CD14-positive monocyte (primary cell): ENCODE measurements at regions not wholly inside any gene's neighbourhood (a gene's known extent, or its start where the extent isn't known, plus 50 kb on each side); places are given as distances from the start of the nearest gene placed in this dataset.

Experiments
- DNase-seq, 3 donors: peaks; one replicate each; pipeline ENCODE4 v3.0.0-alpha.2; 2011 to 2022
- H2AFZ ChIP-seq: 2 replicates; pipeline ENCODE4 v1.6.0; 2012; ENCODE audit warnings: mild to moderate bottlenecking, low read depth, low read length, inconsistent platforms; ENCODE audit not compliant: insufficient read depth, poor library complexity, severe bottlenecking
- H3K27ac ChIP-seq, 2 donors: 1 replicate in 1 of 2; 2 replicates in 1 of 2; pipeline ENCODE4 v1.5.1; 2012 to 2013; ENCODE audit warnings: low read length in 2 of 2, control low read depth in 1 of 2, inconsistent platforms in 1 of 2, low read depth in 1 of 2, mild to moderate bottlenecking in 1 of 2
- H3K27me3 ChIP-seq, 2 donors: one replicate each; pipeline versions ENCODE4 v1.6.0 to v1.6.1; 2011 to 2013; ENCODE audit warnings: low read length in 2 of 2; ENCODE audit not compliant: control insufficient read depth in 2 of 2, insufficient read depth in 2 of 2
- H3K36me3 ChIP-seq, 2 donors: replicated peaks in 1 of 2; 1 replicate in 1 of 2; 2 replicates in 1 of 2; pipeline versions ENCODE4 v1.5.1 to v1.6.1; 2012 to 2013; ENCODE audit warnings: low read length in 2 of 2, control low read depth in 1 of 2, inconsistent platforms in 1 of 2, mild to moderate bottlenecking in 1 of 2; ENCODE audit not compliant: insufficient read depth in 2 of 2, control insufficient read depth in 1 of 2
- H3K4me1 ChIP-seq, 2 donors: 1 replicate in 1 of 2; 2 replicates in 1 of 2; pipeline versions ENCODE4 v1.5.1 to v1.6.1; 2012 to 2013; ENCODE audit warnings: low read length in 2 of 2, control low read depth in 1 of 2, inconsistent platforms in 1 of 2, mild to moderate bottlenecking in 1 of 2, moderate library complexity in 1 of 2; ENCODE audit not compliant: insufficient read depth in 2 of 2, control insufficient read depth in 1 of 2
- H3K4me2 ChIP-seq: replicated peaks from 2 replicates; pipeline ENCODE3; 2012; ENCODE audit warnings: low read length, moderate library complexity, mild to moderate bottlenecking; ENCODE audit not compliant: poor library complexity, severe bottlenecking; ENCODE audit errors: extremely low read depth
- H3K4me3 ChIP-seq, 3 experiments: fragments of 200-600 bp in 1 of 3; sonication (generic) in 1 of 3; replicated peaks in 1 of 3; 1 replicate in 2 of 3; 2 replicates in 1 of 3; pipeline ENCODE4 v1.5.1; 2011 to 2013; ENCODE audit warnings: low read length in 3 of 3, mild to moderate bottlenecking in 3 of 3, control low read depth in 2 of 3, low read depth in 2 of 3, inconsistent platforms in 1 of 3, moderate library complexity in 1 of 3
- H3K79me2 ChIP-seq: 2 replicates; pipeline ENCODE4 v1.6.0; 2012; ENCODE audit warnings: mild to moderate bottlenecking, control low read depth, inconsistent platforms, low read length, moderate library complexity; ENCODE audit not compliant: insufficient read depth
- H3K9ac ChIP-seq: 2 replicates; pipeline ENCODE4 v1.6.0; 2017; ENCODE audit warnings: low read length, mild to moderate bottlenecking; ENCODE audit not compliant: insufficient read depth, poor library complexity, severe bottlenecking
- H3K9me3 ChIP-seq, 2 donors: replicated peaks in 1 of 2; 1 replicate in 1 of 2; 2 replicates in 1 of 2; pipeline versions ENCODE4 v1.5.1 to v1.6.1; 2012 to 2013; ENCODE audit warnings: low read length in 2 of 2, control low read depth in 1 of 2; ENCODE audit not compliant: control insufficient read depth in 1 of 2, insufficient read depth in 1 of 2
- H4K20me1 ChIP-seq: 2 replicates; pipeline ENCODE4 v1.6.0; 2012; ENCODE audit warnings: mild to moderate bottlenecking, low read length, control low read depth, moderate library complexity; ENCODE audit not compliant: insufficient read depth
- H3K27ac Mint-ChIP-seq, 7 donors: one replicate each; pipeline ENCODE4 v1.8.0; 2020; ENCODE audit warnings: mild to moderate bottlenecking in 7 of 7, mixed read lengths in 7 of 7, moderate library complexity in 6 of 7, inconsistent platforms in 2 of 7
- H3K27me3 Mint-ChIP-seq, 3 donors: one replicate each; pipeline ENCODE4 v1.8.0; 2021 to 2022; ENCODE audit warnings: low read depth in 3 of 3, mild to moderate bottlenecking in 3 of 3, mixed read lengths in 3 of 3, moderate library complexity in 3 of 3, inconsistent platforms in 1 of 3
- H3K36me3 Mint-ChIP-seq, 2 donors: one replicate each; pipeline ENCODE4 v1.8.0; 2020; ENCODE audit warnings: mixed read lengths in 2 of 2, inconsistent platforms in 1 of 2, mild to moderate bottlenecking in 1 of 2
- H3K4me1 Mint-ChIP-seq: one replicate; pipeline ENCODE4 v1.8.0; 2020; ENCODE audit warnings: mild to moderate bottlenecking, mixed read lengths
- H3K4me3 Mint-ChIP-seq, 2 donors: one replicate each; pipeline ENCODE4 v1.8.0; 2020; ENCODE audit warnings: mild to moderate bottlenecking in 2 of 2, mixed read lengths in 2 of 2, moderate library complexity in 1 of 2
- H3K9me3 Mint-ChIP-seq, 7 donors: one replicate each; pipeline ENCODE4 v1.8.0; 2020 to 2022; ENCODE audit warnings: mixed read lengths in 7 of 7, mild to moderate bottlenecking in 6 of 7, moderate library complexity in 6 of 7, inconsistent platforms in 2 of 7
- WGBS: methylation state at CpG from one replicate; pipeline ENCODE4 v1.1.5; 2013; ENCODE audit warnings: missing lambda C conversion rate; ENCODE audit not compliant: insufficient coverage; 5-methylcytosine and 5-hydroxymethylcytosine counted together
- intact Hi-C, 2 donors: fragments of 100-400 bp; cut with micrococcal nuclease; formaldehyde crosslinking; loops; one replicate each; pipeline versions ENCODE4 v1.15.0 to v1.15.1; 2023
- TF ChIP-seq, protein P1 (sequence below): fragments of 200-600 bp; IDR thresholded peaks from one replicate; pipeline ENCODE4 v1.8.0; 2022; ENCODE audit warnings: antibody characterized with exemption, mild to moderate bottlenecking

- no peaks in the 10 kb centered on the region for H3K36me3 ChIP-seq
- intact Hi-C loops, result no loop called here
- Mint-ChIP-seq H3K9me3 (peaks cover 2 to 11% (median 3%) of the 10 kb centered on the region in 7 donors), H3K27ac (no peak overlapping the region), H3K36me3 (no peaks in the 10 kb centered on the region), H3K4me1 (no peaks in the 10 kb centered on the region), H3K27me3 (peaks cover 0 to 4% (median 0%) of the 10 kb centered on the region in 3 donors), H3K4me3 (no peak overlapping the region)
- no peak overlapping the region for H3K27ac ChIP-seq
- no peak overlapping the region for H3K4me2 ChIP-seq
- H3K4me1 ChIP-seq, result no peaks in the 10 kb centered on the region
- WGBS, result 67% methylated on average over 1 of the region's 2 CpGs
- no peak for DNase-seq
- no peak overlapping the region for H2AFZ ChIP-seq
- no peaks in the 10 kb centered on the region for H3K27me3 ChIP-seq
- no peak overlapping the region for H3K4me3 ChIP-seq
- no peak overlapping the region for H3K9ac ChIP-seq
- no peaks in the 10 kb centered on the region for H4K20me1 ChIP-seq
- TF ChIP-seq, protein P1, sequence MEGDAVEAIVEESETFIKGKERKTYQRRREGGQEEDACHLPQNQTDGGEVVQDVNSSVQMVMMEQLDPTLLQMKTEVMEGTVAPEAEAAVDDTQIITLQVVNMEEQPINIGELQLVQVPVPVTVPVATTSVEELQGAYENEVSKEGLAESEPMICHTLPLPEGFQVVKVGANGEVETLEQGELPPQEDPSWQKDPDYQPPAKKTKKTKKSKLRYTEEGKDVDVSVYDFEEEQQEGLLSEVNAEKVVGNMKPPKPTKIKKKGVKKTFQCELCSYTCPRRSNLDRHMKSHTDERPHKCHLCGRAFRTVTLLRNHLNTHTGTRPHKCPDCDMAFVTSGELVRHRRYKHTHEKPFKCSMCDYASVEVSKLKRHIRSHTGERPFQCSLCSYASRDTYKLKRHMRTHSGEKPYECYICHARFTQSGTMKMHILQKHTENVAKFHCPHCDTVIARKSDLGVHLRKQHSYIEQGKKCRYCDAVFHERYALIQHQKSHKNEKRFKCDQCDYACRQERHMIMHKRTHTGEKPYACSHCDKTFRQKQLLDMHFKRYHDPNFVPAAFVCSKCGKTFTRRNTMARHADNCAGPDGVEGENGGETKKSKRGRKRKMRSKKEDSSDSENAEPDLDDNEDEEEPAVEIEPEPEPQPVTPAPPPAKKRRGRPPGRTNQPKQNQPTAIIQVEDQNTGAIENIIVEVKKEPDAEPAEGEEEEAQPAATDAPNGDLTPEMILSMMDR, result no peak
- no peaks in the 10 kb centered on the region for H3K79me2 ChIP-seq
- H3K9me3 ChIP-seq, result peaks cover 4 to 13% of the 10 kb centered on the region in 2 donors
Observed at GRCh38 chr9:12889402-12890106, 114.7 kb downstream of the LURAP1L start.

GRCh38 chr9:12891588-12891987 lies 116.8 kb downstream of the LURAP1L start:
- no peaks in the 10 kb centered on the region for H3K4me1 ChIP-seq
- DNase-seq, result no peak
- no peak overlapping the region for H3K27ac ChIP-seq
- intact Hi-C loops, result no loop called here
- H3K9ac ChIP-seq, result no peak overlapping the region
- no peak overlapping the region for H3K4me3 ChIP-seq
- Mint-ChIP-seq H3K9me3 (peaks cover 2 to 11% (median 3%) of the 10 kb centered on the region in 7 donors), H3K36me3 (no peaks in the 10 kb centered on the region), H3K27me3 (peaks cover 0 to 2% (median 0%) of the 10 kb centered on the region in 3 donors), H3K27ac (no peak overlapping the region), H3K4me1 (no peaks in the 10 kb centered on the region), H3K4me3 (no peak overlapping the region)
- no peaks in the 10 kb centered on the region for H4K20me1 ChIP-seq
- H3K4me2 ChIP-seq, result no peak overlapping the region
- WGBS, result no CpG with 5 or more reads among the region's 1 CpG
- no peaks in the 10 kb centered on the region for H3K36me3 ChIP-seq
- no peak overlapping the region for H2AFZ ChIP-seq
- H3K79me2 ChIP-seq, result no peaks in the 10 kb centered on the region
- peaks cover 4 to 13% of the 10 kb centered on the region in 2 donors for H3K9me3 ChIP-seq
- H3K27me3 ChIP-seq, result no peaks in the 10 kb centered on the region
- TF ChIP-seq, protein P1, result no peak
